HepG2 (cell line): ENCODE measurements at regions not wholly inside any gene's neighbourhood (a gene's known extent, or its start where the extent isn't known, plus 50 kb on each side); places are given as distances from the start of the nearest gene placed in this dataset.

Experiments used
- ATAC-seq: fragments of 200-7000 bp; cut with Tn5 transposase; 3 replicates; pipeline ENCODE4 v1.9.1; 2020; ENCODE audit warnings: mild to moderate bottlenecking, moderate library complexity
- BruUV-seq: library from RNA; stranded (reverse); fragments of 400-500 nt; replicated peaks from 2 replicates; lab custom pipeline; 2021; lab: Mats Ljungman, UMichigan
- CTCF ChIA-PET: fragments of 300-600 bp; formaldehyde crosslinking; extraction: SDS; loops from one replicate; lab custom pipeline; 2021; ENCODE audit warnings: low total read pairs, inconsistent platforms, low intra/inter-chr PET ratio; lab: Yijun Ruan, JAX
- POLR2A ChIA-PET: fragments of 350-600 bp; sonication (Branson Sonifier 250); formaldehyde crosslinking; loops from one replicate; lab custom pipeline; 2020; ENCODE audit warnings: antibody characterized with exemption, inconsistent platforms; lab: Yijun Ruan, JAX
- DNase-seq: peaks from one replicate; pipeline ENCODE4 v3.0.0-alpha.2; 2015; ENCODE audit warnings: low spot score
- FAIRE-seq: peaks from 3 replicates; lab custom pipeline; 2011; peaks lifted over from hg19 to GRCh38; lab: Jason Lieb, UNC
- H2AFZ ChIP-seq: one replicate; pipeline ENCODE4 v1.6.1; 2011; ENCODE audit warnings: low read length, inconsistent platforms
- H3K27ac ChIP-seq: fragments of 300-600 bp; 3 replicates; pipeline ENCODE4 v1.8.0; 2011; ENCODE audit warnings: mixed run types, mild to moderate bottlenecking, mixed read lengths, low read length, inconsistent platforms; ENCODE audit not compliant: insufficient read depth; ENCODE audit errors: extremely low read length
- H3K27me3 ChIP-seq, 2 experiments: fragments of 200-600 bp in 1 of 2; 2 replicates in 1 of 2; 3 replicates in 1 of 2; pipeline versions ENCODE4 v1.6.0 to v1.8.0; 2011; ENCODE audit warnings: low read length in 2 of 2, mild to moderate bottlenecking in 2 of 2, moderate library complexity in 2 of 2, inconsistent platforms in 1 of 2; ENCODE audit not compliant: insufficient read depth in 2 of 2, control insufficient read depth in 1 of 2
- H3K36me3 ChIP-seq, 2 experiments: fragments of 200-600 bp in 1 of 2; replicated peaks in 1 of 2; 2 replicates in 1 of 2; 3 replicates in 1 of 2; pipeline versions ENCODE4 v1.5.1 to v1.8.0; 2011; ENCODE audit warnings: low read length in 2 of 2, inconsistent platforms in 1 of 2; ENCODE audit not compliant: insufficient read depth in 2 of 2, control insufficient read depth in 1 of 2
- H3K4me1 ChIP-seq: 2 replicates; pipeline ENCODE4 v1.5.1; 2012; ENCODE audit warnings: low read length, inconsistent platforms; ENCODE audit not compliant: insufficient read depth
- H3K4me2 ChIP-seq: 2 replicates; pipeline ENCODE4 v1.6.0; 2011; ENCODE audit warnings: low read depth, low read length, inconsistent platforms
- H3K4me3 ChIP-seq, 3 experiments: fragments of 200-600 bp in 1 of 3; sonication (generic), shearing (Covaris generic) in 1 of 3; replicated peaks in 1 of 3; 2 replicates each; pipeline ENCODE4 v1.5.1; 2011 to 2016; ENCODE audit warnings: low read length in 3 of 3, inconsistent platforms in 2 of 3, low read depth in 2 of 3, mild to moderate bottlenecking in 2 of 3, control low read depth in 1 of 3, mixed read lengths in 1 of 3; ENCODE audit not compliant: insufficient read depth in 1 of 3
- H3K79me2 ChIP-seq: one replicate; pipeline ENCODE4 v1.6.1; 2011; ENCODE audit warnings: low read length, inconsistent platforms; ENCODE audit not compliant: insufficient read depth
- H3K9ac ChIP-seq: 2 replicates; pipeline ENCODE4 v1.6.0; 2011; ENCODE audit warnings: mild to moderate bottlenecking, low read depth, low read length, inconsistent platforms; ENCODE audit not compliant: insufficient read depth
- H3K9me3 ChIP-seq: 2 replicates; pipeline ENCODE4 v1.5.1; 2012; ENCODE audit warnings: mild to moderate bottlenecking, low read length
- H4K20me1 ChIP-seq: 2 replicates; pipeline ENCODE4 v1.6.0; 2011; ENCODE audit warnings: inconsistent platforms, mild to moderate bottlenecking, low read length, moderate library complexity; ENCODE audit not compliant: insufficient read depth
- ATF7 ChIP-seq, 2 experiments: fragments of 450-650 bp in 1 of 2; sonication (generic) in 1 of 2; formaldehyde crosslinking in 1 of 2; IDR thresholded peaks; 2 replicates each; pipeline versions ENCODE4 v1.4.0 to v1.6.1; 2016 to 2020; ENCODE audit warnings: antibody characterized with exemption in 1 of 2, mild to moderate bottlenecking in 1 of 2, missing genetic modification reagents in 1 of 2
- CREB1 ChIP-seq, 2 experiments: fragments of 450-650 bp in 1 of 2; IDR thresholded peaks; 2 replicates each; pipeline ENCODE4 v1.6.1; 2016 to 2017; ENCODE audit warnings: control low read depth in 1 of 2, mild to moderate bottlenecking in 1 of 2, missing compliant biosample characterization in 1 of 2, missing genetic modification characterization in 1 of 2
- DBP ChIP-seq: sonication (generic); formaldehyde crosslinking; IDR thresholded peaks from 2 replicates; pipeline ENCODE4 v1.4.0; 2020; ENCODE audit warnings: missing genetic modification reagents; ENCODE audit errors: not compliant biosample characterization
- ISX ChIP-seq: sonication (generic); formaldehyde crosslinking; conservative IDR thresholded peaks from 2 replicates; pipeline ENCODE4 v1.5.0; 2020; ENCODE audit warnings: missing genetic modification reagents
- NCOA5 ChIP-seq: sonication (generic); formaldehyde crosslinking; IDR thresholded peaks from 2 replicates; pipeline ENCODE4 v1.4.0; 2020; ENCODE audit warnings: missing genetic modification reagents
- SP4 ChIP-seq: sonication (generic); formaldehyde crosslinking; IDR thresholded peaks from 2 replicates; pipeline ENCODE4 v1.8.1; 2023; ENCODE audit warnings: mild to moderate bottlenecking, missing genetic modification reagents
- SRSF9 ChIP-seq: fragments of 200-400 bp; formaldehyde crosslinking; IDR thresholded peaks from 2 replicates; pipeline ENCODE4 v1.6.1; 2018; ENCODE audit warnings: borderline replicate concordance, mild to moderate bottlenecking, low read depth, low read length; ENCODE audit not compliant: insufficient read depth, poor library complexity, severe bottlenecking
- TRIM24 ChIP-seq: sonication (generic); formaldehyde crosslinking; IDR thresholded peaks from 2 replicates; pipeline ENCODE4 v1.8.0; 2022; ENCODE audit warnings: mild to moderate bottlenecking, missing genetic modification reagents
- ZIK1 ChIP-seq: sonication (generic); formaldehyde crosslinking; IDR thresholded peaks from 2 replicates; pipeline ENCODE4 v1.5.0; 2020; ENCODE audit warnings: mild to moderate bottlenecking, low read depth, missing genetic modification reagents, borderline replicate concordance
- ZNF160 ChIP-seq: sonication (generic); formaldehyde crosslinking; IDR thresholded peaks from 2 replicates; pipeline ENCODE4 v1.8.0; 2022; ENCODE audit warnings: mild to moderate bottlenecking, inconsistent platforms, missing genetic modification reagents
- ZNF207 ChIP-seq: fragments of 450-650 bp; IDR thresholded peaks from 2 replicates; pipeline ENCODE4 v1.6.1; 2016; ENCODE audit warnings: antibody characterized with exemption, borderline replicate concordance
- ZNF234 ChIP-seq: sonication (generic); formaldehyde crosslinking; conservative IDR thresholded peaks from 2 replicates; pipeline ENCODE4 v1.5.1; 2020; ENCODE audit warnings: mild to moderate bottlenecking, missing genetic modification reagents
- ZNF251 ChIP-seq: sonication (generic); formaldehyde crosslinking; IDR thresholded peaks from 2 replicates; pipeline ENCODE4 v1.9.0; 2021; ENCODE audit warnings: mild to moderate bottlenecking, missing genetic modification reagents
- WGBS: methylation state at CpG from one replicate; pipeline ENCODE4 v1.1.6; 2017; ENCODE audit warnings: low lambda C conversion rate; 5-methylcytosine and 5-hydroxymethylcytosine counted together
- in situ Hi-C: cut with HindIII; loops from 2 replicates; pipeline ENCODE4 v1.10.0; 2017; ENCODE audit warnings: low pct_unique_long_range_greater_than_20kb; ENCODE audit not compliant: extremely low pct_ligation_motif_present
- intact Hi-C: fragments of 100-400 bp; cut with micrococcal nuclease; formaldehyde crosslinking; loops from one replicate; pipeline ENCODE4 v1.10.0; 2022; ENCODE audit not compliant: unreplicated experiment

- TF ChIP-seq ZNF207 (no peak), ZNF234 (CRISPR knock-in tag) (no peak), ISX (CRISPR knock-in tag) (no peak), SP4 (no peak), ZNF251 (CRISPR knock-in tag) (no peak), ZIK1 (CRISPR knock-in tag) (no peak), DBP (CRISPR knock-in tag) (no peak), NCOA5 (CRISPR knock-in tag) (no peak), ZNF160 (CRISPR knock-in tag) (no peak), SRSF9 (no peak)
- TF ChIP-seq, all 625 proteins: peak for 0
Measured at GRCh38 chrX:115413246-115413878, 123.8 kb downstream of the LUZP4 start (continued).

GRCh38 chrX:115419069-115419468, 129.6 kb downstream of the LUZP4 start:
- H3K9me3 ChIP-seq = no peaks in the 10 kb centered on the region
- FAIRE-seq = no peak
- TF ChIP-seq TRIM24 (CRISPR knock-in tag) (no peak), CREB1 (IDR thresholded peaks at IDR 0.05) (0 out of 2 replicates have a peak, but pooled peaks have one; percentile 42), CREB1 (CRISPR knock-in tag; IDR thresholded peaks at IDR 0.05) (no peak), ATF7 (IDR thresholded peaks at IDR 0.05) (peak; percentile 89), ATF7 (CRISPR knock-in tag; IDR thresholded peaks at IDR 0.05) (no peak)
- TF ChIP-seq, all 625 proteins: peak for 2
- Histone ChIP-seq H3K9ac (no peak overlapping the region), H3K36me3 (no peaks in the 10 kb centered on the region), H3K4me1 (no peaks in the 10 kb centered on the region), H3K27me3 (no peaks in the 10 kb centered on the region), H4K20me1 (no peaks in the 10 kb centered on the region), H2AFZ (no peak overlapping the region), H3K27ac (no peak overlapping the region), H3K4me2 (no peak overlapping the region), H3K4me3 (no peak overlapping the region), H3K79me2 (no peaks in the 10 kb centered on the region)
- no TSS peak for BruUV-seq
- in situ Hi-C loops (no loop called here), intact Hi-C loops (no loop called here)
- WGBS = 48% methylated on average over 5 of the region's 5 CpGs
- ChIA-PET CTCF (no interaction called here), POLR2A (no interaction called here)
- DNase-seq (no peak), ATAC-seq (no peak)
